Panc1 (cell line): ENCODE measurements at regions not wholly inside any gene's neighbourhood (a gene's known extent, or its start where the extent isn't known, plus 50 kb on each side); places are given as distances from the start of the nearest gene placed in this dataset.

Experiments used
- CTCF ChIP-seq: fragments of 450-650 bp; IDR thresholded peaks from 2 replicates; pipeline ENCODE4 v1.5.1; 2017; ENCODE audit warnings: mild to moderate bottlenecking
- POLR2AphosphoS5 ChIP-seq: IDR thresholded peaks from 2 replicates; pipeline ENCODE4 v1.6.1; 2012; ENCODE audit warnings: mild to moderate bottlenecking, low read depth, low read length, moderate library complexity
- REST ChIP-seq, 2 experiments: IDR thresholded peaks; 2 replicates each; pipeline ENCODE4 v1.6.1; 2011 to 2012; ENCODE audit warnings: low read depth in 2 of 2, control low read depth in 1 of 2, low read length in 1 of 2, mild to moderate bottlenecking in 1 of 2, moderate library complexity in 1 of 2; ENCODE audit not compliant: insufficient read depth in 1 of 2

GRCh38 chr3:163391407-163392181 lies 1686.7 kb downstream of the SI start:
- TF ChIP-seq CTCF (no peak), POLR2AphosphoS5 (no peak), REST (IDR thresholded peaks at IDR 0.05; ENCODE audit: insufficient read depth in 1 of 2, low read depth in 2 of 2, low read length in 1 of 2) (no peak)
